CD14-positive monocyte (primary cell): ENCODE measurements at regions not wholly inside any gene's neighbourhood (a gene's known extent, or its start where the extent isn't known, plus 50 kb on each side); places are given as distances from the start of the nearest gene placed in this dataset.

Experiments
- DNase-seq, 3 donors: peaks; one replicate each; pipeline ENCODE4 v3.0.0-alpha.2; 2011 to 2022
- H2AFZ ChIP-seq: 2 replicates; pipeline ENCODE4 v1.6.0; 2012; ENCODE audit warnings: mild to moderate bottlenecking, low read depth, low read length, inconsistent platforms; ENCODE audit not compliant: insufficient read depth, poor library complexity, severe bottlenecking
- H3K27ac ChIP-seq, 2 donors: 1 replicate in 1 of 2; 2 replicates in 1 of 2; pipeline ENCODE4 v1.5.1; 2012 to 2013; ENCODE audit warnings: low read length in 2 of 2, control low read depth in 1 of 2, inconsistent platforms in 1 of 2, low read depth in 1 of 2, mild to moderate bottlenecking in 1 of 2
- H3K27me3 ChIP-seq, 2 donors: one replicate each; pipeline versions ENCODE4 v1.6.0 to v1.6.1; 2011 to 2013; ENCODE audit warnings: low read length in 2 of 2; ENCODE audit not compliant: control insufficient read depth in 2 of 2, insufficient read depth in 2 of 2
- H3K36me3 ChIP-seq, 2 donors: replicated peaks in 1 of 2; 1 replicate in 1 of 2; 2 replicates in 1 of 2; pipeline versions ENCODE4 v1.5.1 to v1.6.1; 2012 to 2013; ENCODE audit warnings: low read length in 2 of 2, control low read depth in 1 of 2, inconsistent platforms in 1 of 2, mild to moderate bottlenecking in 1 of 2; ENCODE audit not compliant: insufficient read depth in 2 of 2, control insufficient read depth in 1 of 2
- H3K4me1 ChIP-seq, 2 donors: 1 replicate in 1 of 2; 2 replicates in 1 of 2; pipeline versions ENCODE4 v1.5.1 to v1.6.1; 2012 to 2013; ENCODE audit warnings: low read length in 2 of 2, control low read depth in 1 of 2, inconsistent platforms in 1 of 2, mild to moderate bottlenecking in 1 of 2, moderate library complexity in 1 of 2; ENCODE audit not compliant: insufficient read depth in 2 of 2, control insufficient read depth in 1 of 2
- H3K4me2 ChIP-seq: replicated peaks from 2 replicates; pipeline ENCODE3; 2012; ENCODE audit warnings: low read length, moderate library complexity, mild to moderate bottlenecking; ENCODE audit not compliant: poor library complexity, severe bottlenecking; ENCODE audit errors: extremely low read depth
- H3K4me3 ChIP-seq, 3 experiments: fragments of 200-600 bp in 1 of 3; sonication (generic) in 1 of 3; replicated peaks in 1 of 3; 1 replicate in 2 of 3; 2 replicates in 1 of 3; pipeline ENCODE4 v1.5.1; 2011 to 2013; ENCODE audit warnings: low read length in 3 of 3, mild to moderate bottlenecking in 3 of 3, control low read depth in 2 of 3, low read depth in 2 of 3, inconsistent platforms in 1 of 3, moderate library complexity in 1 of 3
- H3K79me2 ChIP-seq: 2 replicates; pipeline ENCODE4 v1.6.0; 2012; ENCODE audit warnings: mild to moderate bottlenecking, control low read depth, inconsistent platforms, low read length, moderate library complexity; ENCODE audit not compliant: insufficient read depth
- H3K9ac ChIP-seq: 2 replicates; pipeline ENCODE4 v1.6.0; 2017; ENCODE audit warnings: low read length, mild to moderate bottlenecking; ENCODE audit not compliant: insufficient read depth, poor library complexity, severe bottlenecking
- H3K9me3 ChIP-seq, 2 donors: replicated peaks in 1 of 2; 1 replicate in 1 of 2; 2 replicates in 1 of 2; pipeline versions ENCODE4 v1.5.1 to v1.6.1; 2012 to 2013; ENCODE audit warnings: low read length in 2 of 2, control low read depth in 1 of 2; ENCODE audit not compliant: control insufficient read depth in 1 of 2, insufficient read depth in 1 of 2
- H4K20me1 ChIP-seq: 2 replicates; pipeline ENCODE4 v1.6.0; 2012; ENCODE audit warnings: mild to moderate bottlenecking, low read length, control low read depth, moderate library complexity; ENCODE audit not compliant: insufficient read depth
- H3K27ac Mint-ChIP-seq, 7 donors: one replicate each; pipeline ENCODE4 v1.8.0; 2020; ENCODE audit warnings: mild to moderate bottlenecking in 7 of 7, mixed read lengths in 7 of 7, moderate library complexity in 6 of 7, inconsistent platforms in 2 of 7
- H3K27me3 Mint-ChIP-seq, 3 donors: one replicate each; pipeline ENCODE4 v1.8.0; 2021 to 2022; ENCODE audit warnings: low read depth in 3 of 3, mild to moderate bottlenecking in 3 of 3, mixed read lengths in 3 of 3, moderate library complexity in 3 of 3, inconsistent platforms in 1 of 3
- H3K36me3 Mint-ChIP-seq, 2 donors: one replicate each; pipeline ENCODE4 v1.8.0; 2020; ENCODE audit warnings: mixed read lengths in 2 of 2, inconsistent platforms in 1 of 2, mild to moderate bottlenecking in 1 of 2
- H3K4me1 Mint-ChIP-seq: one replicate; pipeline ENCODE4 v1.8.0; 2020; ENCODE audit warnings: mild to moderate bottlenecking, mixed read lengths
- H3K4me3 Mint-ChIP-seq, 2 donors: one replicate each; pipeline ENCODE4 v1.8.0; 2020; ENCODE audit warnings: mild to moderate bottlenecking in 2 of 2, mixed read lengths in 2 of 2, moderate library complexity in 1 of 2
- H3K9me3 Mint-ChIP-seq, 7 donors: one replicate each; pipeline ENCODE4 v1.8.0; 2020 to 2022; ENCODE audit warnings: mixed read lengths in 7 of 7, mild to moderate bottlenecking in 6 of 7, moderate library complexity in 6 of 7, inconsistent platforms in 2 of 7
- WGBS: methylation state at CpG from one replicate; pipeline ENCODE4 v1.1.5; 2013; ENCODE audit warnings: missing lambda C conversion rate; ENCODE audit not compliant: insufficient coverage; 5-methylcytosine and 5-hydroxymethylcytosine counted together
- intact Hi-C, 2 donors: fragments of 100-400 bp; cut with micrococcal nuclease; formaldehyde crosslinking; loops; one replicate each; pipeline versions ENCODE4 v1.15.0 to v1.15.1; 2023
- TF ChIP-seq, protein P1 (sequence below): fragments of 200-600 bp; IDR thresholded peaks from one replicate; pipeline ENCODE4 v1.8.0; 2022; ENCODE audit warnings: antibody characterized with exemption, mild to moderate bottlenecking

DNA sequence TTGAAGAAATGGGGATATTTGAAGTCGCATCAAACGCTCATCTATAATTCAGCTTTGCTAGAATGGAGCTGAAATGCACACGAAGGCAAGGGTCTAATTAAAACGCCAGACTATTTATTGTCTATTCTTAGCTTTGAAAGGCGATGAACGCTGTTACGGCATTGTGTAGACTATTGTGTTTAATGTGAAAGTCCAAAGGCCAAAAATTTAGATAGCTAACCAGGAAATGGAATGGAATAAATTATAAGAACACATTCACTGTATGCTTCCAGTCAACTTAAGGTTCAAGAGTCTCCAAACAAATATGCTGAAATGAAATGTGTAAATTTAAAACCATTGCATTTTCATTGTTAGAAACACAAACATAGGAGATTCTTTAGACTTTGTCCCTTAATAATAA lies 186.2 kb downstream of the CWF19L2 start:
- WGBS: 96% methylated on average over 4 of the region's 7 CpGs
- H3K9me3 ChIP-seq: no peaks in the 10 kb centered on the region
- H2AFZ ChIP-seq: no peak overlapping the region
- no peaks in the 10 kb centered on the region for H3K4me1 ChIP-seq
- no peak overlapping the region for H3K27ac ChIP-seq
- no peak overlapping the region for H3K9ac ChIP-seq
- Mint-ChIP-seq H3K36me3 (no peaks in the 10 kb centered on the region), H3K4me1 (no peaks in the 10 kb centered on the region), H3K4me3 (no peak overlapping the region), H3K9me3 (peaks cover 0 to 5% (median 2%) of the 10 kb centered on the region in 7 donors), H3K27ac (no peak overlapping the region), H3K27me3 (peaks cover 0 to 1% (median 0%) of the 10 kb centered on the region in 3 donors)
- DNase-seq: no peak
- no peaks in the 10 kb centered on the region for H3K27me3 ChIP-seq
- intact Hi-C loops: no loop called here
- H3K4me3 ChIP-seq: no peak overlapping the region
- no peaks in the 10 kb centered on the region for H4K20me1 ChIP-seq
- no peak overlapping the region for H3K4me2 ChIP-seq
- H3K79me2 ChIP-seq: no peaks in the 10 kb centered on the region
- TF ChIP-seq, protein P1, sequence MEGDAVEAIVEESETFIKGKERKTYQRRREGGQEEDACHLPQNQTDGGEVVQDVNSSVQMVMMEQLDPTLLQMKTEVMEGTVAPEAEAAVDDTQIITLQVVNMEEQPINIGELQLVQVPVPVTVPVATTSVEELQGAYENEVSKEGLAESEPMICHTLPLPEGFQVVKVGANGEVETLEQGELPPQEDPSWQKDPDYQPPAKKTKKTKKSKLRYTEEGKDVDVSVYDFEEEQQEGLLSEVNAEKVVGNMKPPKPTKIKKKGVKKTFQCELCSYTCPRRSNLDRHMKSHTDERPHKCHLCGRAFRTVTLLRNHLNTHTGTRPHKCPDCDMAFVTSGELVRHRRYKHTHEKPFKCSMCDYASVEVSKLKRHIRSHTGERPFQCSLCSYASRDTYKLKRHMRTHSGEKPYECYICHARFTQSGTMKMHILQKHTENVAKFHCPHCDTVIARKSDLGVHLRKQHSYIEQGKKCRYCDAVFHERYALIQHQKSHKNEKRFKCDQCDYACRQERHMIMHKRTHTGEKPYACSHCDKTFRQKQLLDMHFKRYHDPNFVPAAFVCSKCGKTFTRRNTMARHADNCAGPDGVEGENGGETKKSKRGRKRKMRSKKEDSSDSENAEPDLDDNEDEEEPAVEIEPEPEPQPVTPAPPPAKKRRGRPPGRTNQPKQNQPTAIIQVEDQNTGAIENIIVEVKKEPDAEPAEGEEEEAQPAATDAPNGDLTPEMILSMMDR: no peak
- no peaks in the 10 kb centered on the region for H3K36me3 ChIP-seq

DNA sequence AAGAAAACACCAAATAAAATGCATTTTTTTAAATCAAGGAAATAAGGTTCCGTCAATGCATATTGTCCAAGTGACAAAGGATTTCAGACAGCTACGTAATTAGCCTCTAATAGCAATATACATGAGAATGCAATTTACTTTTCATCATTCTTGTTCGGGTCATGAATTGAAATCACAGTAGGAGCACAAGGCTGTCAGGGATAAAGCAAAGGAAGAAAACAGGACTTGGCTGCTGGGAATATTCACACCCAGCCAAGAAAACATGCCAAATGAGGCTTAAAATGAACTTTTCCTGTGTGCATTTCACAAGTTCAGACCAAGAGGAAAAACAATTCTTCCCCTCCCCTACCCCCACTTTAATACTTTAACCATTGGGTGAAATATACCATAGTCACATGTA lies 188.6 kb downstream of the CWF19L2 start:
- no peaks in the 10 kb centered on the region for H3K27me3 ChIP-seq
- no peak overlapping the region for H2AFZ ChIP-seq
- H4K20me1 ChIP-seq: no peaks in the 10 kb centered on the region
- H3K9ac ChIP-seq: no peak overlapping the region
- peaks cover 0 to 5% (median 2%) of the 10 kb centered on the region in 7 donors for H3K9me3 Mint-ChIP-seq
- TF ChIP-seq, protein P1: no peak
- no peak overlapping the region for H3K4me3 Mint-ChIP-seq
- H3K27me3 Mint-ChIP-seq: peaks cover 0 to 3% (median 0%) of the 10 kb centered on the region in 3 donors
- no peaks in the 10 kb centered on the region for H3K36me3 ChIP-seq
- no CpG with 5 or more reads among the region's 3 CpGs for WGBS
- H3K27ac Mint-ChIP-seq: no peak overlapping the region
- intact Hi-C loops: no loop called here
- H3K4me1 ChIP-seq: no peaks in the 10 kb centered on the region
- no peaks in the 10 kb centered on the region for H3K4me1 Mint-ChIP-seq
- H3K9me3 ChIP-seq: no peaks in the 10 kb centered on the region
- no peaks in the 10 kb centered on the region for H3K79me2 ChIP-seq
- H3K4me2 ChIP-seq: no peak overlapping the region
- DNase-seq: no peak
- no peak overlapping the region for H3K27ac ChIP-seq
- no peak overlapping the region for H3K4me3 ChIP-seq
- no peaks in the 10 kb centered on the region for H3K36me3 Mint-ChIP-seq
